Stimulated activated CD4-positive, alpha-beta T cell treated with anti-CD3 and anti-CD28 coated beads, Interleukin-15, amount 100 ng/mL, for 48 hours (primary cell): ENCODE measurements at regions not wholly inside any gene's neighbourhood (a gene's known extent, or its start where the extent isn't known, plus 50 kb on each side); places are given as distances from the start of the nearest gene placed in this dataset.
"Not testable (repeated sequence)": the region's sequence is repeated elsewhere in the genome, so short reads cannot be mapped to it uniquely, and the experiment has no call there.

Experiments used
- DNase-seq, 2 donors: peaks; one replicate each; pipeline ENCODE4 v3.0.0-alpha.2; 2020; ENCODE audit warnings: low read depth in 2 of 2

GRCh38 chr1:199596448-199596847 is 431.1 kb upstream of the NR5A2 start:
- not testable (repeated sequence) for DNase-seq

GRCh38 chr1:199597152-199597551 is 430.4 kb upstream of the NR5A2 start:
- DNase-seq, result no peak

- DNase-seq, result no peak
Observed at GRCh38 chr1:199608414-199608813, 419.1 kb upstream of the NR5A2 start.

GRCh38 chr1:199612976-199613774 is 414.3 kb upstream of the NR5A2 start:
- no peak for DNase-seq

GRCh38 chr1:199616947-199617346 is 410.6 kb upstream of the NR5A2 start:
- no peak for DNase-seq

GRCh38 chr1:199619223-199619622 is 408.3 kb upstream of the NR5A2 start:
- DNase-seq, result no peak

DNA sequence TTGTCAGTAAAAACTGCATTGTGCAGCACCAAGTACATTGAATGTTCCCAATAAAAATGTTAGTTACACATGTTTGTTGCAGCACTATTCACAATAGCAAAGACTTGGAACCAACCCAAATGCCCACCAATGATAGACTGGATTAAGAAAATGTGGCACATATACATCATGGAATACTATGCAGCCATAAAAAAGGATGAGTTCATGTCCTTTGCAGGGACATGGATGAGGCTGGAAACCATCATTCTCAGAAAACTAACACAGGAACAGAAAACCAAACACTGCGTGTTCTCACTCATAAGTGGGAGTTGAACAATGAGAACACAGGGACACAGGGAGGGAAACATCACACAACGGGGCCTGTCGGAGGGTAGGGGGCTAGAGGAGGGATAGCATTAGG is 401.3 kb upstream of the NR5A2 start:
- DNase-seq, result not testable (repeated sequence)

DNA sequence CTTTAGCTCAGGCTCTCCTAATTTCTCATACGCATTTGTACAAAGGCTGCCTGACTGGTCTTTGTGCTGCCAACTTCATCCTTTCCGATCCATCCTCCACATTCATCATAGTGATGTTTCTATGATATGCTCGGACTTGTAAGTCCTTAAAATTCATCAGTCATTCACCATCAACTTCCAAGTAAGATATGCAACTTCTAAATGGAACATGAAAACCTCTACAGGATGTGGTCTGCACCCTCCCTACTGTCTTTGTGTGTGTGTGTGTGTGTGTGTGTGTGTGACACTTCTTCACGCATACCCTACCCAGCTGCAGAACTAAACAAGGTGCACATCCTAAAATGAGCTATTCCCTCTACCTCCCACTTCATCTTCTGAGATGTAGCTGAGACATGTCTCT is 397.9 kb upstream of the NR5A2 start:
- DNase-seq, result no peak

DNA sequence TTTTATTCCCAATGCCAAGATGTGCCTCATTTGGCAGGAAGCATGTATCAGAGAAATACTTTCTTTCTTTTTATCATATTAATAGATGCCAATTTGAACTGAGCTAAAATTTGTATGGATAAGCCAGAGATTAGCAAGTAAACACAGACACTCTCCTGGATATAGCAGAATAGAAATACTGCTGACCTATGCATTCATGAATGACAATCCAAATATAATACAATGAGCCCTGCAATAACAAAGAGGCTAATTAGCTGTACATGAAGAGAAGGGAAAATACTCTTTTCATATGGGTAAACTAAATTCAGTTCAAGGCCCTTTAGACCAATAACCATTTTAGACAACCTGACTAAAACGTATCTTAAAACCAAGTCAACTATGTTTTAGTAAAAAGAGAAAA is 388.1 kb upstream of the NR5A2 start:
- no peak for DNase-seq

DNA sequence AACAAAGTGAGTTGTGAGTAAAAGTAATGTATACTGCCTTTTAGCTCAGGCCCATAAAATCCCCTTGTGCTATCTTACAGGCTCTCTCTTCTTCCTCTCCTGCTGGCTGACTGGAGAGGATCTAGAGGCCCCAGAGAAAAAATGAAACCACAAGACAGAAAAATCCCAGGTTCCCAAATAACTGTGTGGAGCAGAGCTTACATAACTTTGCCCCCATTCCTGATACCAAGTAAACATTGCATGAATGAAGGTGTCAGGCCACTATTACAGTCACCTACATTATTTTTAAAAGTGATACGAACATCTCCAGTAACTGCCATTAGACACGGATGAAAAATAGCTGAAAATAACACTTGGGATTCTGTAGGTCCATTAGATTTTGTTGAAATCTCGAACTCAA is 386.0 kb upstream of the NR5A2 start:
- DNase-seq, result no peak

GRCh38 chr1:199644912-199645311 is 382.6 kb upstream of the NR5A2 start:
- no peak for DNase-seq

DNA sequence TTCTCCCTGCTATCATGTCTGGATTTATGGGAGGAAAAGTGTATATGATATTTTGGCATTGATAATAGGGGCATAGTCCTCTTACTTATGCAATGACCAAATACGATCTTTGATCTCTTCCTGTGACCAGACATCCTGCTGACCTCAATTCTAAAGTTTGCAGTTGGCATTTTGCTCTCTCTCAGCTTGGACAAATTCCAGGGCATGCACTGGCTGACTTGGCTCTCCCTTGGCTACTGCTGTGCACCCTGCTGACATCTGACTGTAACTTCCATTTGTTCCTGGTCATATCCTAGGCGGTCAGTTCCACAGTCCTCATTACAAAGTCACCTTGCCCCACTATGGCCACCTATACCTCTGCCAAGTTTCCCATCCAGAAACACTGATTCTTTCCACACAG is 380.7 kb upstream of the NR5A2 start:
- no peak for DNase-seq

DNA sequence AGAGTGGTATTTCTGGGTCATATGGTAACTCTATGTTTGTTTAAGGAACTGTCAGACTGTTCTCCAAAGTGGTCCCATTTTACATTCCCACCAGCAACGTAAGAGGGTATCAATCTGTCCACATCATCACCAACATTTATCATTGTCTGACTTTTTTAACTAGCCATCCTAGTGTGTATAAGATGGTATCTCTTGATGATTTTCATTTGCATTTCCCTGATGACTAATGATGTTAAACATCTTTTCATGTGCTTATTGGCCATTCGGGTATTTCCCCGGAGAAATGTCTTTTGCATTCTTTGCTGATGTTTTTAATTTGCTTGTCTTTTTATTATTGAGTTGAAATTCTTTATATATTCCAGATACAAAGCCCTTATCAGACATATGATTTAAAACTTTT is 370.1 kb upstream of the NR5A2 start:
- DNase-seq, result no peak

GRCh38 chr1:199660071-199660470 is 367.4 kb upstream of the NR5A2 start:
- DNase-seq, result no peak

- DNase-seq, result no peak
Observed at GRCh38 chr1:199665371-199665770, 362.1 kb upstream of the NR5A2 start.

- no peak for DNase-seq
Observed at GRCh38 chr1:199667089-199667488, 360.4 kb upstream of the NR5A2 start.

DNA sequence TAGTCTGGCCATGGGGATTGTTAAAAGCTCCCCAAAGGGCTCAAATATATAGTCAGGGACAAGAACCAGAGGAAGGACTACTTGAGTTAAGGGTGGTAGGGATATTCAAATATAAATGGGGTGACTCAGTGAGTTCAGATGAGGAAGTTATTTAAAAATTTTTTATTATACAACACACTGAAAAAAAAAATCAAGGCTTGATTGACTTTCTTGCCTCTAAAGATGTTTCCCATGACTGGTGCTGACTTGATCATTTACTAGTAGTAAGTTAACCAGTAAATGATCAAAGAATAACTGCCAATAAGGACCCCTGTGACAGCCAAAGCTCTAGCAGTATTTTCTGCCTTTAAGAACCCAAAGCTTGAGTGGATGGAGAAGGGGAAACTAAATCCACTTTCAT is 357.6 kb upstream of the NR5A2 start:
- DNase-seq, result no peak

DNA sequence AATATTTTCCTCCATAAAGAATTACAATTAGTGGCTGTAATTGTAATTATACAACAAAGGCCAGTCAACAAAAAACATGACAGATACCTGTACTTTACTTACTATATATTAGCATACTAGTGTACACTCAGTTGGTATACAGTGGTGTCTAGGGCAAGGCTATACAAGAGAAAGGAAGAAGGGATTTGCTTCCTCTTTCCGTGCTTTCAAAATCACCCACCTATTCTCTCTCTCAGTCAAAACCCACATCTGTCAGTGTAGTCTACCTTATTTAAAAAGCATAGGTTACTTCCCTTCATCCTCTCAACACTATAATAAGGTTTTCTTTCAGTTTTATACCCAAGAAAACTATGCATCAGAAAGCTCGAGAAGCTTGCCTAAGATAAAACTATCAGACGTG is 355.8 kb upstream of the NR5A2 start:
- no peak for DNase-seq

DNA sequence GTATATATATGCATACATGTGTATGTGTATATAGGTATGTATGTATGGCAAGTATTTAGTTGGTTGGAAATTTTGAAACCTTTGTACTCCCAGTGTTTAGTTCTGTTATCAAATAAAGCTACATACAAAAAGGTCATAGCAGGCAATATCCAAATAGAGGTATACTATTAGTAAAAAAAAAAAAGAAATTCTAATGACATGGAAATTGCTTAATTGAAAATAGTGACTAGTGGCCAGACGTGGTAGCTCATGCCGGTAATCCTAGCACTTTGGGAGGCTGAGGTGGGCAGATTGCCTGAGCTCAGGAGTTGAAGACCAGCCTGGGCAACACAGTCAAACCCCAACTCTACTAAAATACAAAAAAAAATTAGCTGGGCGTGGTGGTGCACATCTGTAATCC is 351.6 kb upstream of the NR5A2 start:
- DNase-seq, result no peak

GRCh38 chr1:199678771-199679170 is 348.7 kb upstream of the NR5A2 start:
- DNase-seq, result no peak

GRCh38 chr1:199682081-199682480 is 345.4 kb upstream of the NR5A2 start:
- no peak for DNase-seq

DNA sequence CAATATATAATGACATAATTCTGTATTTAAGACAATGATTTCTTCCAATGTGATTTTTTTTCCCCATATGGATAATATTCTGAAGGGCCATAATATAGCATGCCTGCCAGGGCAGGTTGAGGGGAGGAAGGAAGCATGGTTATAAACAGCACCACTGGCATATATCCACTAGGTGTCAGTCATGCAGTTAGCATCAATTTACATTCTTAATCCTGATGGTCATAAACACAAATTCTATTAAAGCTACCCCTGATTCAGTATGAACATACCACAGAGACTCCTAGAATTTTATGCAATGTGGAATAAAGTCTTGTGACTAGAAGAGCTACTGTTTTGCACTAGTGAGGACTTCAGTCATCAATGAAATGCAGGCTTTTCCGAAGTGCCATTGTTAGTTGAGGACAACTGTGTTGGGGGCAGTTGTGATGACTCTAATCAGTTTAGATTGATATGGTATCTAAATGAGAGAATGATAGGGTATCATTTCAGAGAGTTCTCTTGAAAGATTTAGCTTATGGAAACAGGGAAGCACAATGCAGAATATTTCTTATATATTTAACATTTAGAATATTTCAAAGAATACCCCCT is 342.7 kb upstream of the NR5A2 start:
- DNase-seq, result no peak

- DNase-seq, result no peak
Observed at GRCh38 chr1:199685369-199685768, 342.1 kb upstream of the NR5A2 start.

- no peak for DNase-seq
Observed at GRCh38 chr1:199687321-199687720, 340.2 kb upstream of the NR5A2 start.
